ENCODE measurements at regions not wholly inside any gene's neighbourhood (a gene's known extent, or its start where the extent isn't known, plus 50 kb on each side); places are given as distances from the start of the nearest gene placed in this dataset.

- Histone ChIP-seq H3K4me3 (replicated peaks in 1 of 4; ENCODE audit: control extremely low read depth in 1 of 4, insufficient read depth in 1 of 4, low read depth in 3 of 4, low read length in 4 of 4) (no peak overlapping the region), H3K9ac (ENCODE audit: insufficient read depth, low read length) (no peak overlapping the region), H3K27ac (ENCODE audit: insufficient read depth, low read length) (no peak overlapping the region), H3K4me2 (ENCODE audit: extremely low read depth, insufficient read depth, low read length) (no peak overlapping the region), H3K27me3 (ENCODE audit: control insufficient read depth, insufficient read depth, low read length) (no peaks in the 10 kb centered on the region), H2AFZ (ENCODE audit: low read length) (no peak overlapping the region), H3K4me1 (ENCODE audit: control insufficient read depth, extremely low read depth, insufficient read depth, low read length) (no peaks in the 10 kb centered on the region), H3K36me3 (ENCODE audit: control insufficient read depth, insufficient read depth, low read length) (no peaks in the 10 kb centered on the region), H3K79me2 (ENCODE audit: control insufficient read depth, insufficient read depth, low read length) (no peaks in the 10 kb centered on the region), H4K20me1 (ENCODE audit: control insufficient read depth, extremely low read depth, insufficient read depth, low read length) (no peaks in the 10 kb centered on the region), H3K9me3 (ENCODE audit: control insufficient read depth, insufficient read depth, low read depth, low read length) (no peaks in the 10 kb centered on the region)
- no peak for DNase-seq (ENCODE audit: low read depth in 2 of 2)
- no peak for TF ChIP-seq CTCF (conservative IDR thresholded peaks at IDR 0.05 in 1 of 2, IDR thresholded peaks at IDR 0.05 in 1 of 2; ENCODE audit: low read depth in 1 of 2, low read length in 2 of 2)
- no peak for TF ChIP-seq EZH2 (IDR thresholded peaks at IDR 0.05; ENCODE audit: low read length, missing control alignments)
Observed at GRCh38 chr16:48914070-48914469, 304.1 kb upstream of the N4BP1 start.

- no peak overlapping the region for H3K27ac ChIP-seq (ENCODE audit: insufficient read depth, low read length)
- H3K36me3 ChIP-seq (ENCODE audit: control insufficient read depth, insufficient read depth, low read length): no peaks in the 10 kb centered on the region
- DNase-seq (ENCODE audit: low read depth in 2 of 2): no peak
- H3K4me2 ChIP-seq (ENCODE audit: extremely low read depth, insufficient read depth, low read length): no peak overlapping the region
- H3K4me1 ChIP-seq (ENCODE audit: control insufficient read depth, extremely low read depth, insufficient read depth, low read length): no peaks in the 10 kb centered on the region
- no peaks in the 10 kb centered on the region for H3K9me3 ChIP-seq (ENCODE audit: control insufficient read depth, insufficient read depth, low read depth, low read length)
- no peaks in the 10 kb centered on the region for H3K27me3 ChIP-seq (ENCODE audit: control insufficient read depth, insufficient read depth, low read length)
- no peak overlapping the region for H3K4me3 ChIP-seq (replicated peaks in 1 of 4; ENCODE audit: control extremely low read depth in 1 of 4, insufficient read depth in 1 of 4, low read depth in 3 of 4, low read length in 4 of 4)
- H3K9ac ChIP-seq (ENCODE audit: insufficient read depth, low read length): no peak overlapping the region
- H2AFZ ChIP-seq (ENCODE audit: low read length): no peak overlapping the region
- TF ChIP-seq CTCF (conservative IDR thresholded peaks at IDR 0.05 in 1 of 2, IDR thresholded peaks at IDR 0.05 in 1 of 2; ENCODE audit: low read depth in 1 of 2, low read length in 2 of 2): no peak
- no peak for TF ChIP-seq EZH2 (IDR thresholded peaks at IDR 0.05; ENCODE audit: low read length, missing control alignments)
- H4K20me1 ChIP-seq (ENCODE audit: control insufficient read depth, extremely low read depth, insufficient read depth, low read length): no peaks in the 10 kb centered on the region
- H3K79me2 ChIP-seq (ENCODE audit: control insufficient read depth, insufficient read depth, low read length): no peaks in the 10 kb centered on the region
Observed at GRCh38 chr16:48913384-48913783, 303.4 kb upstream of the N4BP1 start.

GRCh38 chr16:48912360-48912759 lies 302.4 kb upstream of the N4BP1 start:
- Histone ChIP-seq H3K9ac (ENCODE audit: insufficient read depth, low read length) (no peak overlapping the region), H3K4me3 (replicated peaks in 1 of 4; ENCODE audit: control extremely low read depth in 1 of 4, insufficient read depth in 1 of 4, low read depth in 3 of 4, low read length in 4 of 4) (no peak overlapping the region), H3K4me2 (ENCODE audit: extremely low read depth, insufficient read depth, low read length) (no peak overlapping the region), H3K27me3 (ENCODE audit: control insufficient read depth, insufficient read depth, low read length) (no peaks in the 10 kb centered on the region), H3K79me2 (ENCODE audit: control insufficient read depth, insufficient read depth, low read length) (no peaks in the 10 kb centered on the region), H3K27ac (ENCODE audit: insufficient read depth, low read length) (no peak overlapping the region), H3K4me1 (ENCODE audit: control insufficient read depth, extremely low read depth, insufficient read depth, low read length) (no peaks in the 10 kb centered on the region), H2AFZ (ENCODE audit: low read length) (no peak overlapping the region), H3K9me3 (ENCODE audit: control insufficient read depth, insufficient read depth, low read depth, low read length) (no peaks in the 10 kb centered on the region), H4K20me1 (ENCODE audit: control insufficient read depth, extremely low read depth, insufficient read depth, low read length) (no peaks in the 10 kb centered on the region), H3K36me3 (ENCODE audit: control insufficient read depth, insufficient read depth, low read length) (no peaks in the 10 kb centered on the region)
- TF ChIP-seq EZH2 (IDR thresholded peaks at IDR 0.05; ENCODE audit: low read length, missing control alignments): no peak
- no peak for TF ChIP-seq CTCF (conservative IDR thresholded peaks at IDR 0.05 in 1 of 2, IDR thresholded peaks at IDR 0.05 in 1 of 2; ENCODE audit: low read depth in 1 of 2, low read length in 2 of 2)
- DNase-seq (ENCODE audit: low read depth in 2 of 2): no peak

Data from fibroblast of lung (primary cell).